ENCODE measurements at regions not wholly inside any gene's neighbourhood (a gene's known extent, or its start where the extent isn't known, plus 50 kb on each side); places are given as distances from the start of the nearest gene placed in this dataset.

DNA sequence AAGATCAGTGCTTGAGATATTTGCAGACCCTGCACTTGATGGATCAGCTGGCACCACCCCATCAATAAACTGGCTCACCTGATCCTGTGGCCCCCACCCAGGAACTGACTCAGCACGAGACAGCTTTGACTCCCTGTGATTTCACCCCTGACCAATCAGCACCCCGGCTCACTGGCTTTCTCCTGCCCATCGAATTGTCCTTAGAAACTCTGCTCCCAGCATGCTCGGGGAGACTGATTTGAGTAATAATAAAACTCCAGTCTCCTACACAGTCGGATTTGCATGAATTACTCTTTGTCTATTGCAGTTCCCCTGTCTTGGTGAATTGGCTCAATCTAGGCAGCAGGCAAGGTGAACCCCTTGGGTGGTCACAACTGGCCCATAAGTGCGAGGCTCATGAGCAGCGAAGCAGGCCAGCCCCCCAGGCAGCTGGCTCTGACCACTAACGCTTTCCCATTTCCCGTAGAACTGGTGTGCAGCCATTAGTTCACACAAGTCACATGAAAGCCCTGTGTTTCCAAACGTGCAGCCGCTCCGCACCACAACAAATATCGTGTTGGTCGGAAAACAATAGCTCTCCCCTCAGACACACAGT, 79.6 kb downstream of the RSPH3 start:
- Mint-ChIP-seq H3K27ac (no peak overlapping the region), H3K4me3 (no peak overlapping the region), H3K27me3 (ENCODE audit: insufficient read depth) (peaks cover 3% of the 10 kb centered on the region), H3K36me3 (ENCODE audit: low read depth) (no peaks in the 10 kb centered on the region), H3K4me1 (no peaks in the 10 kb centered on the region), H3K9me3 (no peaks in the 10 kb centered on the region)
- WGBS, 2 experiments (ENCODE audit: insufficient coverage in 1 of 2, insufficient read length in 1 of 2) = 91 to 92% methylated on average over 11 to 14 of the region's 14 CpGs
- Histone ChIP-seq H3K9me3 (ENCODE audit: control insufficient read depth, low read length) (no peaks in the 10 kb centered on the region), H3K27me3 (ENCODE audit: control insufficient read depth, insufficient read depth, low read length, poor library complexity, severe bottlenecking) (no peaks in the 10 kb centered on the region), H3K9ac (ENCODE audit: extremely low read depth, low read length, poor library complexity, severe bottlenecking) (no peak overlapping the region), H3K27ac (ENCODE audit: low read depth, low read length) (no peak overlapping the region), H3K4me3 (ENCODE audit: low read length) (no peak overlapping the region), H3K4me1 (ENCODE audit: control insufficient read depth, insufficient read depth, low read length) (no peaks in the 10 kb centered on the region), H3K36me3 (ENCODE audit: control insufficient read depth, insufficient read depth, low read length) (no peaks in the 10 kb centered on the region)
- TF ChIP-seq, protein P1, sequence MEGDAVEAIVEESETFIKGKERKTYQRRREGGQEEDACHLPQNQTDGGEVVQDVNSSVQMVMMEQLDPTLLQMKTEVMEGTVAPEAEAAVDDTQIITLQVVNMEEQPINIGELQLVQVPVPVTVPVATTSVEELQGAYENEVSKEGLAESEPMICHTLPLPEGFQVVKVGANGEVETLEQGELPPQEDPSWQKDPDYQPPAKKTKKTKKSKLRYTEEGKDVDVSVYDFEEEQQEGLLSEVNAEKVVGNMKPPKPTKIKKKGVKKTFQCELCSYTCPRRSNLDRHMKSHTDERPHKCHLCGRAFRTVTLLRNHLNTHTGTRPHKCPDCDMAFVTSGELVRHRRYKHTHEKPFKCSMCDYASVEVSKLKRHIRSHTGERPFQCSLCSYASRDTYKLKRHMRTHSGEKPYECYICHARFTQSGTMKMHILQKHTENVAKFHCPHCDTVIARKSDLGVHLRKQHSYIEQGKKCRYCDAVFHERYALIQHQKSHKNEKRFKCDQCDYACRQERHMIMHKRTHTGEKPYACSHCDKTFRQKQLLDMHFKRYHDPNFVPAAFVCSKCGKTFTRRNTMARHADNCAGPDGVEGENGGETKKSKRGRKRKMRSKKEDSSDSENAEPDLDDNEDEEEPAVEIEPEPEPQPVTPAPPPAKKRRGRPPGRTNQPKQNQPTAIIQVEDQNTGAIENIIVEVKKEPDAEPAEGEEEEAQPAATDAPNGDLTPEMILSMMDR (conservative IDR thresholded peaks at IDR 0.05) = no peak
- no peak for DNase-seq

DNA sequence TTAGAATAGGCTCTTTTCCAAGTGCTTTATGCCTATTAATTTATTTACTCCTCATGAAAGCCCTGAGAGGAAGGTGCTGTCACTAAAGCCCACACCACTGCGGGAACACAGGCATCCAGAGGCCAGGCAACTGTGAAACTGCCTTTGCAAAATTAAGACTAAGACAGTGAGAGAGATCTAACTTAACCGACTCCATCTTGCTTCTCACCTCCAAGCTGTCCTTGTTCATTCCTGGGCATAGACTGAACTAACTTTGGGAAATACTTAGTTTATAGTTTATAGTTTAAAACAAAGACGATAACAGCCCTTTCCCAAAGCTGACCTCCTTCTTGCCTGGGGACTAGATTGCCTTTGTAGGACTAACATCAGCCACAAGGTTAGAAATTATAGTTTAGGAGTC, 80.1 kb downstream of the RSPH3 start:
- no peak for DNase-seq
- Histone ChIP-seq H3K9ac (ENCODE audit: extremely low read depth, low read length, poor library complexity, severe bottlenecking) (no peak overlapping the region), H3K9me3 (ENCODE audit: control insufficient read depth, low read length) (no peaks in the 10 kb centered on the region), H3K27me3 (ENCODE audit: control insufficient read depth, insufficient read depth, low read length, poor library complexity, severe bottlenecking) (no peaks in the 10 kb centered on the region), H3K27ac (ENCODE audit: low read depth, low read length) (no peak overlapping the region), H3K4me1 (ENCODE audit: control insufficient read depth, insufficient read depth, low read length) (no peaks in the 10 kb centered on the region), H3K4me3 (ENCODE audit: low read length) (no peak overlapping the region), H3K36me3 (ENCODE audit: control insufficient read depth, insufficient read depth, low read length) (no peaks in the 10 kb centered on the region)
- TF ChIP-seq, protein P1 (conservative IDR thresholded peaks at IDR 0.05) = no peak
- Mint-ChIP-seq H3K27ac (no peak overlapping the region), H3K9me3 (no peaks in the 10 kb centered on the region), H3K27me3 (ENCODE audit: insufficient read depth) (peaks cover 3% of the 10 kb centered on the region), H3K4me3 (no peak overlapping the region), H3K4me1 (no peaks in the 10 kb centered on the region), H3K36me3 (ENCODE audit: low read depth) (no peaks in the 10 kb centered on the region)
- WGBS, 2 experiments (ENCODE audit: insufficient coverage in 1 of 2, insufficient read length in 1 of 2) = 67 to 91% methylated on average over 1 to 3 of the region's 3 CpGs

DNA sequence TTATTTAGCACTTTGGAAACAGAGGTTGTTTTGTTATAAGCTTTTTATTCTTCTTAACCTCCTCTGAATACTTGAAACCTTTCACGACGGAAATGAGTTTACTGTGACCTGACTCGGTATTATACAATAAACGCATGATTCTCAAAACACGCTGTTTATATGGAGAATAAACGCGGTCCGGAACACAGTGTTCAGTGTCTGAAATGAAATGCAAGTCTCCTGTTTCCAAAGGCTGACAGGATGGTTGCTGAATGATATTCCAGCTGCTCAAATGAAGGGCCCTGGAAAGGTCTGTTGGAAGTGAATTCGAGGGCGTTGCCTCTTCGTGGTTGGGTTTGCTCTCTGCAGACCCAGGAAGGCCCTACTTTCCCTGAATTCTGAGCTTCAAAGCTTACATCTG, 83.4 kb downstream of the RSPH3 start:
- H3K27ac ChIP-seq (ENCODE audit: low read depth, low read length) = no peak overlapping the region
- TF ChIP-seq, protein P1 (conservative IDR thresholded peaks at IDR 0.05) = no peak
- no peak overlapping the region for H3K4me3 ChIP-seq (ENCODE audit: low read length)
- no peaks in the 10 kb centered on the region for H3K27me3 ChIP-seq (ENCODE audit: control insufficient read depth, insufficient read depth, low read length, poor library complexity, severe bottlenecking)
- Mint-ChIP-seq H3K27ac (no peak overlapping the region), H3K9me3 (no peaks in the 10 kb centered on the region), H3K4me1 (peaks cover 4% of the 10 kb centered on the region), H3K36me3 (ENCODE audit: low read depth) (no peaks in the 10 kb centered on the region), H3K4me3 (no peak overlapping the region), H3K27me3 (ENCODE audit: insufficient read depth) (peaks cover 3% of the 10 kb centered on the region)
- 94 to 97% methylated on average over 11 of the region's 11 CpGs for WGBS, 2 experiments (ENCODE audit: insufficient coverage in 1 of 2, insufficient read length in 1 of 2)
- no peak overlapping the region for H3K9ac ChIP-seq (ENCODE audit: extremely low read depth, low read length, poor library complexity, severe bottlenecking)
- H3K36me3 ChIP-seq (ENCODE audit: control insufficient read depth, insufficient read depth, low read length) = no peaks in the 10 kb centered on the region
- no peaks in the 10 kb centered on the region for H3K4me1 ChIP-seq (ENCODE audit: control insufficient read depth, insufficient read depth, low read length)
- no peak for DNase-seq
- no peaks in the 10 kb centered on the region for H3K9me3 ChIP-seq (ENCODE audit: control insufficient read depth, low read length)

Measured in endodermal cell (in vitro differentiated cells).